AG04450 (cell line): ENCODE measurements at regions not wholly inside any gene's neighbourhood (a gene's known extent, or its start where the extent isn't known, plus 50 kb on each side); places are given as distances from the start of the nearest gene placed in this dataset.

Experiments used
- CTCF ChIA-PET: fragments of 300-600, 350-600 bp; formaldehyde crosslinking; extraction: SDS; loops from one replicate; lab custom pipeline; 2022; ENCODE audit warnings: antibody characterized with exemption, inconsistent platforms; lab: Charles Lee
- POLR2A ChIA-PET: fragments of 350-600 bp; formaldehyde crosslinking; extraction: SDS; loops from one replicate; lab custom pipeline; 2021; ENCODE audit warnings: antibody characterized with exemption, inconsistent platforms; lab: Yijun Ruan, JAX
- DNase-seq: peaks from one replicate; pipeline ENCODE4 v3.0.0-alpha.2; 2011; ENCODE audit warnings: low read depth, low spot score
- H3K27ac ChIP-seq: one replicate; pipeline ENCODE4 v1.5.1; 2012; ENCODE audit warnings: low read depth, low read length, control low read depth
- H3K27me3 ChIP-seq: one replicate; pipeline ENCODE4 v1.6.0; 2012; ENCODE audit warnings: low read length; ENCODE audit not compliant: control insufficient read depth, insufficient read depth
- H3K4me3 ChIP-seq: 2 replicates; pipeline ENCODE4 v1.5.1; 2011; ENCODE audit warnings: mild to moderate bottlenecking, low read depth, low read length, control low read depth
- H3K9me3 ChIP-seq: 2 replicates; pipeline ENCODE4 v1.5.1; 2012; ENCODE audit warnings: low read length; ENCODE audit not compliant: control insufficient read depth, insufficient read depth
- TF ChIP-seq, protein P1 (sequence below): IDR thresholded peaks from 2 replicates; pipeline ENCODE4 v1.5.1; 2011; ENCODE audit warnings: low read depth, low read length, control low read depth, inconsistent platforms

DNA sequence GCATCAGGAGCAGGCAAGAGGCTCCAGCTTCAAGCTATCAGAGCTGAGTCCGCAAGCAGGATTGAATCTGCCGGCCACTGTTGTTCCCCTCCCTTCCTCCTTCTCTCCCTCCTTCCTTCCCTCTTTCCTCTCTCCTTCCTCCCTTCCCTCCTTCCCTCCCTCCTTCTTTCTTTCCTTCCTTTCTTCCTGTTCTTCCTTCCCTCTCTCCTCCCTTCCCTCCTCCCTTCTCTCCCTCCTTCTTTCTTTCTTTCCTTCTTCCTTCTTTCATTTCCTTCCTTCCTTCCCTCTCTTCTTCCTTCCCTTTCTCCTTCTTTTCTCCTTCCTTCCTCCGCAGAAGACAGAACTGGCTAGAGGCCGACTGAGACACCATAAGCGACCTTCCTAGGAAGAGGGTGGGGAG, 534.0 kb downstream of the NPHP4 start:
- no peak overlapping the region for H3K4me3 ChIP-seq
- ChIA-PET CTCF (no interaction called here), POLR2A (no interaction called here)
- no peak overlapping the region for H3K27ac ChIP-seq
- H3K9me3 ChIP-seq, result peaks cover 87% of the 10 kb centered on the region
- H3K27me3 ChIP-seq, result no peaks in the 10 kb centered on the region
- no peak for DNase-seq
- TF ChIP-seq, protein P1, sequence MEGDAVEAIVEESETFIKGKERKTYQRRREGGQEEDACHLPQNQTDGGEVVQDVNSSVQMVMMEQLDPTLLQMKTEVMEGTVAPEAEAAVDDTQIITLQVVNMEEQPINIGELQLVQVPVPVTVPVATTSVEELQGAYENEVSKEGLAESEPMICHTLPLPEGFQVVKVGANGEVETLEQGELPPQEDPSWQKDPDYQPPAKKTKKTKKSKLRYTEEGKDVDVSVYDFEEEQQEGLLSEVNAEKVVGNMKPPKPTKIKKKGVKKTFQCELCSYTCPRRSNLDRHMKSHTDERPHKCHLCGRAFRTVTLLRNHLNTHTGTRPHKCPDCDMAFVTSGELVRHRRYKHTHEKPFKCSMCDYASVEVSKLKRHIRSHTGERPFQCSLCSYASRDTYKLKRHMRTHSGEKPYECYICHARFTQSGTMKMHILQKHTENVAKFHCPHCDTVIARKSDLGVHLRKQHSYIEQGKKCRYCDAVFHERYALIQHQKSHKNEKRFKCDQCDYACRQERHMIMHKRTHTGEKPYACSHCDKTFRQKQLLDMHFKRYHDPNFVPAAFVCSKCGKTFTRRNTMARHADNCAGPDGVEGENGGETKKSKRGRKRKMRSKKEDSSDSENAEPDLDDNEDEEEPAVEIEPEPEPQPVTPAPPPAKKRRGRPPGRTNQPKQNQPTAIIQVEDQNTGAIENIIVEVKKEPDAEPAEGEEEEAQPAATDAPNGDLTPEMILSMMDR, result no peak

DNA sequence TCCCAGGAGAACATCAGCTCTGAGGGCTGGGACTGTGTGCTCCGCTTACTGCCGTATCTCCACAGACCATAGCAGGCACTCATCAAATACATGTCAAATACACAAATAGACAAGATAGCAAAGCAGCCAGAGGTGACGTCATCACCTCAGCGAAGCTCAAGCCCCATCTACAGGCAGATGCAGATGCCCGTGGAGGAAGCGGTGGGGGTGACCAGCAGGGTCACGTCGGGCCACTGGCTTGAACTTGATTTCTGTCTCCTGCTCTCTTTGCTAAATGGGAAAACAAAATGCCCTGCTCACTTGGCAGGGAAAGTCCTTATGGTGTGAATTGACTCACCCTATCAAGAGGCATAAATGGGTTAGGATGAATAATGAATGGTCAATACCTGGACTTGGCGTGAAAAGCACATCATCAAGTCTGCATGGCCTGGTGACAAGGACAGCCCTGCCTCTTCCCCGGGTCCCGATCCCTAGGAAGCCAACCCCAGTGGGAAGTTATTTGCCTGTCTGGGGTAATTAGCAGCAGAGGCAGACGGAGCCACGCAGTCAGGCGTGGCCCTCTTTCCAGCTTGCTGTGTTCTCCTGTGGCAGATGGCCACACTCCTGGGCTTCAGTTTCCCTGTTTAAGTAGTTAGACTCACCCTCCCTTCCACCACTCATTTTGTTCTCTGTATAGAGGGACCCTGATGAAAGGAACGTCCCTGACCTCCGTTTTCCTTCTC, 536.0 kb downstream of the NPHP4 start:
- TF ChIP-seq, protein P1, result no peak
- no peak for DNase-seq
- POLR2A ChIA-PET, result no interaction called here
- H3K4me3 ChIP-seq, result no peak overlapping the region
- H3K9me3 ChIP-seq, result peaks cover 85% of the 10 kb centered on the region
- no peaks in the 10 kb centered on the region for H3K27me3 ChIP-seq
- H3K27ac ChIP-seq, result no peak overlapping the region
- CTCF ChIA-PET, result no interaction called here

DNA sequence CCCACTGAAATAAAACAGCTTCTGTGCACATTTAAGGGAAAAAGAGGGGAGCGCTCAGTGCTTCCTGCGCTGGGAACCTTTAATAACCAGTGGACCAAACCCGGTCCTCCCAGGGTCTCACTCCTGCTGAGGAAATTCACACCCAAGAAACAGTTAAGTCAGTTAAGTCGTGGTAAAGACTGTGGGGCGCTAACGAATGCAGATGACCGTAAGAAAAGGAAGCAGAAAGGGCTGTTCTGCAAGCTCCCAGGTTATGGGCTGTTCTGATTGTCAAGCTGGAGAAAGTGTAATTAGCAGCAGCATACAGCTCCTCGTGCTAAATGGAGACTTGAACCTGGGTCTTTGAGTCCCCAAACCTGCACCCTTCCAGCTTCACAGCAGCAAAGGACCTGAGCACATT, 536.6 kb downstream of the NPHP4 start:
- POLR2A ChIA-PET, result no interaction called here

DNA sequence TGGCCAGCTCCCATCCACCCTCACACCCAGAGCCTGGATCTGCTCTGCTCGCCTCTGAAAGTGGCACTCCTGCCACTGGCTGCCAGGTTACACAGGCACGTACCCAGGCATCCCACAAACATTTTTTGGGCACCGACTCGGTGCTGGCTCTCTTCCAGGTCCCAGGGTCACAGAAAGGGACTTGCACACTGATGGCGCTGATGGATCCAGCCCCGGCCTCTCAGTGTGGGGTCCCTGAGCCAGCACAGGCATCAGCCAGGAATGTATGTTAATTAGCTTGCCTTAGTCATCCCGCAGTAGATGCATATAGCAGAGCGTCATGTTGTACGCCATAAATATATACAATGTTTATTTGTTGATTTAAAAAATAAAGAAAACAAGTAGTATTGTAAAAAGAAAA, 537.2 kb downstream of the NPHP4 start:
- no peak overlapping the region for H3K4me3 ChIP-seq
- H3K9me3 ChIP-seq, result peaks cover 87% of the 10 kb centered on the region
- no peaks in the 10 kb centered on the region for H3K27me3 ChIP-seq
- TF ChIP-seq, protein P1, result no peak
- POLR2A ChIA-PET, result no interaction called here
- no peak for DNase-seq
- H3K27ac ChIP-seq, result no peak overlapping the region
- CTCF ChIA-PET, result no interaction called here

More for the DNA sequence above, 536.6 kb downstream of the NPHP4 start:
- no peak overlapping the region for H3K27ac ChIP-seq
- H3K4me3 ChIP-seq, result no peak overlapping the region
- H3K9me3 ChIP-seq, result peaks cover 86% of the 10 kb centered on the region
- no peaks in the 10 kb centered on the region for H3K27me3 ChIP-seq
- no peak for DNase-seq
- CTCF ChIA-PET, result no interaction called here
- TF ChIP-seq, protein P1, result no peak

DNA sequence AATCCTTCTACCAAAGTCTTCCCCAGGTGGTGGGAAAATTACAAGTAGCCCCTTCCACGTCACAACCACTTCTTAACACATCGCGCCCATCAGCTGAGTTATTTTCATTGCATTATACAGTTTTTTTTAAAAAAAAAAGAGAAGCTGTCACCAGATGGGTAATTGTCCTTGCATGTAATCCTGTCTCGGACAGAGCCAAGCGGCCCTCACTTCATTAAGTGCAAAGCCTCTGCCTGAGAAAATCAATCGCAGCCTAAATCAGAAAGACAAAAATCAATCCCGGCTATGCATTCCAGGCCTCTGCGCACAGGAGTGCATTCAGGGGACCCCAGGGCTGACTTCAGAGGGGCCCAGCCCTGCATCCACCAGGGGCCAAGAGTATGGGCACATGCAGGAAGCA, 538.9 kb downstream of the NPHP4 start:
- CTCF ChIA-PET, result no interaction called here
- H3K27ac ChIP-seq, result no peak overlapping the region
- no peaks in the 10 kb centered on the region for H3K27me3 ChIP-seq
- H3K4me3 ChIP-seq, result no peak overlapping the region
- no peak for DNase-seq
- TF ChIP-seq, protein P1, result no peak
- POLR2A ChIA-PET, result no interaction called here
- peaks cover 85% of the 10 kb centered on the region for H3K9me3 ChIP-seq
